Kasumi-1 (cell line): ENCODE measurements at regions not wholly inside any gene's neighbourhood (a gene's known extent, or its start where the extent isn't known, plus 50 kb on each side); places are given as distances from the start of the nearest gene placed in this dataset.
A peak's percentile ranks its signal among the peaks of the same experiment; 100 is the strongest.

Source experiments
- DNase-seq, 2 experiments: peaks; one replicate each; lab custom pipeline; 2025; lab: John Stamatoyannopoulos, UW

DNA sequence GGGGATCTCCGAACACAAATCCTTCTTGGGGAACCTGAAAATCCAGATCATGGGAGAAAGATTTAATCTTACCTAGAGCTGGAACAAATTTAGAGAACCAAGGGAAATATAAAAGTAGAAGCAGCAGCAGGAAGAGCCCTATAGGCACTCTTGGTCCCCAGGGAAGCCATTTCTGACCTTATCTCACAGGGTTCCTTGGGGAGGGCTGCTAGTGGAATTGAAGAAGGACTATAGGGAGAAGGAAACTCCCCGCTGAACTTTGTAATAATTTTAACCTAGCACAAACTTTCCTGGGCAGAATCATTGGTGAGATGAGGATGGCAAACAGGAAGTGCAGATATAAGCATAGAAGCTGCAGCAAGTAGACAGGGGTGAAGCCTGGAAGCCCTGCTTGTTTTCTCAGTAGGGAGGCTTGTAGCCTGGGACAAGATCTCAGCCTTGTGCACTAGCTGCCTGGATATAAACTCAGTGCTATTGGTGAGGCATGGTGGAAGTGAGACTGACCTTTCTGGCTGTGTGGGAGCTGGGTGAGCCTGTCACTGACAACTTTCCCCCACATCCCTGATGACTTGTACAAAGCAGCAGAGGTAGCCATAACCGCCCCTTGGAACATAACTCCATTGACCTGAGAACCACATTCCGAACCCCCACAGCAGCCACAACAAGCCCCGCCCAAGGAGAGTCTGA is 343.0 kb upstream of the TGFBR2 start:
- no peak for DNase-seq

DNA sequence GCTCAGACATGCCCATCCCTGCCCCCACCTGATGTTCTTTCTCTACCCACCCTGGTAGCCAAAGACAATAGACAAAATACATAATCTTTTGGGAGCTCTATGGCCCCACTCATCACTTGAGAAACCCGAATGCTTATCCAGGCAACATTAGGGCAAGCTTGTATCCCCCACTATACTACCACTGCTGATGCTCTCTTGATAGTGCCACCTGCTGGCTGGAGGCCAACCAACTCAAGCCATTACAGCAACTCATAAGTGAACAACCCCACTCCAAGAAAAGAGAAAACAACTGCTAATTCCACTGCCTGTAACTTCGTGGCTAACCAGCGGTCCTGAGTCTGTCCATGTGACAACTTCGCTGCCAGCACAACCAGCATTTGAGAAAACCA is 342.5 kb upstream of the TGFBR2 start:
- no peak for DNase-seq

DNA sequence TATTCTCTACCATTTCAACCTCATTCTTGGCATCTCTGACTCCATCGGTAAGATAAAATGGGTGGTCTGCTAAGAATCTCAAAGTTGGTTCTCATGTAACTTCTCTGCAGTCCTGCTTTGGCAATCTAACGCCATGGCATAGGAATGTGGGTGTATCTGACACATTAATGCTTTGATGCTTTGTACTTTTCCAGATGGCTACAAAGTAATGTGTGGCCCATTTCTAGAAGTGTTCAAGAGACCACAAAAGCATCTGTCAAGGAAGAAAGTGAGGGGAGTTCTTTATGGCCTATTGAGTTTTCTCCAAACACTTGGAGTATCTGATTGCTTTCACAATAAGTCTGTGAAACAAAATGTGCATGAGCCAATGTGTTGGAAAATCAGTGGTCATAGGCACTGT is 339.9 kb upstream of the TGFBR2 start:
- DNase-seq, result no peak

DNA sequence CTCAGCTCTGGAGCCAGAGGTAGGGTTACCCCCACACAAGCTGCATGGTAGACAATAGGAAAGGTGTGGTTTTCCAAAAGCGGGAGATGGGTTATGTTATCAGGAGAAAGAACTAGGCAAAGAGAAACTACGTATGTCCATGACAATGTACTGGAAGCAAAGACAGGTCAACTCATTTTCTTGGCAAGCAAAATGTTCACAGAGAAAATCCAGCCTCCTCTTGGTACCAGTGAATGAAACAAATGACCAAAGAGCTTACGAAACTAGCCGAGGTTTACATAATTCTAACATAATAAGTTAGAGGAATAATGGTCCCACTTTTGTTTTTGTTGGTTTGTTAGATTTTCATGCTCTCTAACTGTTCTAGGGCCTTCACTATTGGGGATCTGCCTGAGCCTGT is 338.1 kb upstream of the TGFBR2 start:
- no peak for DNase-seq

- DNase-seq, result peak in 1 of 2 experiments; percentile 11
Observed at GRCh38 chr3:30269751-30270445, 336.5 kb upstream of the TGFBR2 start.

DNA sequence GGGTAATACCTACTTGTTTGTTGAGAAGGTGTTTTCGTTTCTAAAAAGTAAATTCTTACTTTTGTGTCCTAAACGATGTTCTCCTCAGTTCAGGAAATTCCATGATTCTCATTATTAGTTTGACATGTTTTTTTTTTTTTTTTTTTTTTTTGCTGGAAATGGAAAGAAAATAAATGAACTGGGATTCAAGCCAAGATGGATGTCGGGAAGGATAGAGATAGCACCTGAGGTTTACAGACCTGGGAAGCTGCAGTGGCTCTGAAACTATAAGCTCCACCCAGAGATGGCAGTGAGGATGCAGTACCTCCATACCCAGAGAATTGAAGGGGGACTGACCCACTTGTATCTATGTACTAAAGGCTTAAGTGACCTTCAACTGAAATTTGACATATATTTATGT is 334.6 kb upstream of the TGFBR2 start:
- no peak for DNase-seq

- no peak for DNase-seq
Observed at GRCh38 chr3:30273304-30274072, 332.9 kb upstream of the TGFBR2 start.

DNA sequence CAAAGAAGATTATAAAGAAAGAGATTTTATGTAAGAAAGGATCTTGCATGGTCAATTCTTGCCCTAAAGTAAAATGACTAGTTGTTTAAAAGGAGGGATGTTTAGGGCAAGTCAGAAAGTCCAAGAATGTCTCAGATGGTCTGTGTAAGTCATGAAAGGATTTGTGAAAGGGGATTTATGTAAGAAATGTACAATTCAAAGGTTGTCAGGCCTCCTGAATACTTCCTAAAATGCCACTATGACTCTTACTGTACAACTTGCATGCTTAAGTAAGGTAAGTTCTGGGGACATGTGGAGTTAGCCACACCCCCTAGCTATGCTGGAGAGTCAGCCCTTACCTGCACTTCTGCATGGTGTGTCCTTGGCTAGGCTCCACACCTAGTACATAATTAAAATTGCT is 328.9 kb upstream of the TGFBR2 start:
- no peak for DNase-seq

DNA sequence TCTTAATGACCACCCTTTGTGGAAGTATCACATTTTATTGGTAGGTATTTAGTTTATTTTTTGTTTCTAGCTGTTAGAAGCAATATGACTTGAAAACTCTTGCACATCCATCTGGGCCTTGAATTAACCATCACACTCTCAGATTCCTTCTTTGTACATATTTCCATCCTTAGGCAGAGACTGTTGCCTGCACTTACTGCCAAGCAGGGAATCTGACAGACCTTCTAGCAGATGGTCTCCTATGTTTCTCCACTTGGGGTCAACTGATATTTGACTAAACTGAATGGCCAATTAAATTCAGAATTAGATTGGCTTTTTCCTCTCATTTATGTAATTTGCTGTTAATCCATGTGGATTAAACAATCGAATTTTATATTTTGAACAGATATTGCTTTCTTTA is 324.9 kb upstream of the TGFBR2 start:
- DNase-seq, result no peak

- no peak for DNase-seq
Observed at GRCh38 chr3:30282154-30282696, 324.2 kb upstream of the TGFBR2 start.

DNA sequence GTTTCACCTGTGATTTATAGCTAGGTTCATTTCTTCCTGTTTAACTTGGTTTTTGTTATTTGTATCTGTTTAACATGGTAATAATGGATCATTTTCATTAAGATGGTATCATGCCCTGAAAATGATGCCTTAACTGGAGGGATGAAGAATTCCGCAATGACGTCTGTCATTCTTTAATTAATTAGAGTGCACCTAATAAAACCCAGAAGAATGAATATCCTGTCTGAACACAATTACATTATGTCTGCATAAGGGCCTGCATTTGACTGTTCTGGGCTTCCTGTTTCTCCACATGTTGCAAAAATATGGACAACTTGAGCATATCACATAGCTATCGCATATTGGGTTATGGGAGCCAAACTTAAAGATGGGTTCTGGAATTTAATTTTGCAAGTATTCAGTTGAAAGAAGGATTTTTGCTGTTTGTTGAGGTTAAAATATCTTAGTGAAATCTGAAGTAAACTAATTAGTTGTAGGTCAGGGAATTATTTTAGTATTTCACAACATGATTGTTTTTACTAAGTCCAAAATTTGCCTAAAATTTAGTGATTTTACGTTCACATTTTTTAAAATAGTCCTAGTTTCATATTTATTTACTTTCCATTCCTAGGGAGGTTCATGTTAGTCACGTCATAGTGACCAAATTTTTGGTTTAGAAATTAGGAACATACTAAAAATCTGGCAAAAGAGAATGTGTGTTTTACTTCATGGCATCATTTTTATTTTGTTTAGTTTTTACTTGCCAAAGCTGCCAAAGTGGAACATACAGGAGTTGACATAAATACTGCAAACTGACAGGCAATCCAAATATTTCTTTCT is 321.0 kb upstream of the TGFBR2 start:
- no peak for DNase-seq

DNA sequence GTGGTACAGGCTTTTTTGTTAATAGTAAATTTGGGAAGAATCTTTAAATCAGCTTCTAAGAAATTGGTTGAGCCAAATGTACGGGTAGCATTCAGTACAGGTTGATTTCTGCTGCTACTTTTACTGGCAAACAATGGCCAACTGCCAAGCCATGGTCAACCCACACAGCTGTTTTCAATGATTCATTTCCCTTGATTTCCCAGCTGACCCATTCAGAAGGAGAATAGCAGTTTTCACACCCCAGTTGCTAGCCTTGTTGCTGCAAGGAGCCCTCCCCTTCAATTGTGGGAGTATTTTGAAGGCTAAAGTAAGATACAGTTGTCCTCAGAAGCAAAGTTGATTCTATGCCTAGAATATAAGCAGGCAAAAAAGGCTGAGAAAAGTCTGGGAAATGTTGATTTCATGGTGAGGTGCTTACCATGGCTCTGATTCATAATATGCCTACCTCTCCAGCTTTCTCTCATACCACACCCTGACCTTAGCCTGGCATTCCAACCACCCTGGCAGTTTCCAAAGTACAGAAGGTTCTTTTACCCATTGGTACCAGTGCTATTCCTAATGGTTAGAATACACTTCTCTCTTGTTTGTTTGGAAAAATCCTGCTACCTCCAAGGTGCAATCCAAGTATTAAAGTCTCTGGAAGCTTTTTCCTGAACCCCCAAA is 320.3 kb upstream of the TGFBR2 start:
- peak; percentile 6 to 11 for DNase-seq

- no peak for DNase-seq
Observed at GRCh38 chr3:30286811-30287210, 319.6 kb upstream of the TGFBR2 start.

DNA sequence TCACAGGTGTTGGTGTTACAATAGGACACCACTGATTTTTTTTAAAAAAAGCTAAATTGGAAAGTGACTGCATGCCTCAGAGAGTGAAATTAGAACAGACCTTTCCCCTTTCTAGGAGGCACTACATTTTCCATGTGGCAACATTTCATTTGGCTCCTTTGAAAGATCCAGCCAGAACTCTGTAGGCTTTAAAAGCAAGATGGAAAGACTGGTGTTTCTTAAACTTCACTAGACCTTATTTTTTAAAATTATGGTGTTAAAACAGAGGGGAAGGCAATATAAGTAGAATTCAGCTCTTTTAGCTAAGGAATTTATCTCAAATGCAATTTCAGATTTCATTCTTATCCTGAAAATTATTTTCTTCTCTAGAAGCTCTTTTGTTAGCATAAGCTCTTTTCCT is 317.6 kb upstream of the TGFBR2 start:
- DNase-seq, result no peak

- peak; percentile 7 to 38 for DNase-seq
Observed at GRCh38 chr3:30289324-30289723, 317.1 kb upstream of the TGFBR2 start.

DNA sequence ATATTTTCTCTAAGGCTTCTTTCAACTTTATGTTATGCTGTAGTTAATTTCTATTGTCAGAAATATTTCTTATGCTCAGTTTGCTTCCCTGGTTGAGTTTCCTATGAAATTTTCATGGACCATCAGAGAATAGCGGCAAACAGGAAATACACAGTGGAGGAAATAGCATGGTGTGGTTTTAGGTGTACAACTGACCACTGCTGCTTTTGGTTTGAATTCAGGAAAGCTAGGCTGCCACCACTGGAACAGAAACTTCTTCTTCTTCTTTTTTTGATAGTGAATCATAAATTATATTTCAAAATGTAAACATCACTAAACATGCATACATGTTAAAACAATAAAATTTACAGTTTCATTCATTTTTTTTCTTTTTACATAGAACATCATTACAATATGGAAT is 316.6 kb upstream of the TGFBR2 start:
- DNase-seq, result no peak

- no peak for DNase-seq
Observed at GRCh38 chr3:30290479-30290878, 315.9 kb upstream of the TGFBR2 start.

DNA sequence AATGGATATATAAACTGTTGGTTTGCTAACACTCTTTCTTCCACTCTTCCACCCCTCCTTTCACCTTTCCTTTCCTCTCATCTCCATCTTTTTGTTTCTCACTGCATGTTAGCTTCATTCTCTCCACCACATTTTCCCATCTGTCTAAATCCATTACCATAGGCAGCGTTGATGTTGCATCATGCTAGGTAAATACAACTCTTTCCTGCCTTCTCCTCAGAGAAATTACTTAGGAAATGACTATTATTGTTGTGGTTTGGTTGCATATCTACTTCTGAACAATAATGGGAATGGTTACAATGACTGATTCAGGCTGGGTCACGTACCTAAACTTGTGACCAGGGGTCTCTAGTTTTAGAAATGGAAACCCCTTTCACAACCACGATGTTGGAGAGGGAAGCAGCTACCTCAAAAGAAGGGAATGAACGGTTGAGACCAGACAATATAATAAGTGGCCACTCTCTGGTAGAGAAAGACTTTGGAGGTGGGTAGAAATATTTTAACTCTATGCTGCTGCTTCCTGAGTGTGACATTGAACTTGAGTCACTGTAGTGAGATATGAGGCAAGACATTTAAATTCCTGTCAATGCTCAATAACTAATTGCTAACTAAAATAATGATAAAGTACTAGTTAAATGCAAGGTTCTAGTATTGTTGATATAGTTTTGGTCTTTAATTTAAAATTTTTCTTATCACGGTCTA is 314.1 kb upstream of the TGFBR2 start:
- no peak for DNase-seq

GRCh38 chr3:30293621-30294240 is 312.7 kb upstream of the TGFBR2 start:
- no peak for DNase-seq

- DNase-seq, result no peak
Observed at GRCh38 chr3:30294241-30294667, 312.1 kb upstream of the TGFBR2 start.
